Smooth muscle cell (in vitro differentiated cells): ENCODE measurements at regions not wholly inside any gene's neighbourhood (a gene's known extent, or its start where the extent isn't known, plus 50 kb on each side); places are given as distances from the start of the nearest gene placed in this dataset.

Experiments
- DNase-seq: peaks from one replicate; lab custom pipeline; 2025; ENCODE audit not compliant: unreplicated experiment; lab: John Stamatoyannopoulos, UW
- H2AFZ ChIP-seq: fragments of 200-600 bp; sonication (generic); 2 replicates; pipeline ENCODE4 v1.6.0; 2016; ENCODE audit warnings: antibody characterized with exemption, low read depth, mild to moderate bottlenecking
- H3F3A ChIP-seq: fragments of 200-600 bp; sonication (generic); 2 replicates; pipeline ENCODE4 v1.6.0; 2017; ENCODE audit warnings: antibody characterized with exemption, low read depth
- H3K27ac ChIP-seq: fragments of 200-600 bp; sonication (generic); 2 replicates; pipeline ENCODE4 v1.5.1; 2016; ENCODE audit warnings: low read depth, mild to moderate bottlenecking
- H3K27me3 ChIP-seq: fragments of 200-600 bp; sonication (generic); 2 replicates; pipeline ENCODE4 v1.6.1; 2016; ENCODE audit warnings: low read depth, mild to moderate bottlenecking
- H3K36me3 ChIP-seq: fragments of 200-600 bp; sonication (generic); 2 replicates; pipeline ENCODE4 v1.5.1; 2016; ENCODE audit warnings: low read depth
- H3K4me1 ChIP-seq: fragments of 200-600 bp; sonication (generic); 2 replicates; pipeline ENCODE4 v1.5.1; 2016; ENCODE audit warnings: low read depth
- H3K4me2 ChIP-seq: fragments of 200-600 bp; sonication (generic); 2 replicates; pipeline ENCODE4 v1.6.0; 2016; ENCODE audit warnings: mild to moderate bottlenecking
- H3K4me3 ChIP-seq: fragments of 200-600 bp; sonication (generic); 2 replicates; pipeline ENCODE4 v1.5.1; 2016; ENCODE audit warnings: mild to moderate bottlenecking
- H3K79me2 ChIP-seq: fragments of 200-600 bp; sonication (generic); 2 replicates; pipeline ENCODE4 v1.6.0; 2016; ENCODE audit warnings: low read depth, mild to moderate bottlenecking
- H3K9ac ChIP-seq: fragments of 200-600 bp; sonication (generic); 2 replicates; pipeline ENCODE4 v1.6.0; 2016; ENCODE audit warnings: low read depth
- H3K9me3 ChIP-seq: fragments of 200-600 bp; sonication (generic); replicated peaks from 2 replicates; pipeline ENCODE4 v1.5.1; 2016; ENCODE audit warnings: low read depth
- H4K20me1 ChIP-seq: fragments of 200-600 bp; sonication (generic); 2 replicates; pipeline ENCODE4 v1.6.0; 2016; ENCODE audit warnings: low read depth
- CTCF ChIP-seq: fragments of 200-600 bp; sonication (generic); IDR thresholded peaks from 2 replicates; pipeline ENCODE4 v1.5.1; 2017; ENCODE audit warnings: borderline replicate concordance, mild to moderate bottlenecking, antibody characterized with exemption; ENCODE audit not compliant: insufficient read depth, poor library complexity, severe bottlenecking
- WGBS: methylation state at CpG from one replicate; pipeline ENCODE4 v1.1.7; 2016; ENCODE audit warnings: low lambda C conversion rate; 5-methylcytosine and 5-hydroxymethylcytosine counted together

- Histone ChIP-seq H3K4me1 (peaks cover 14% of the 10 kb centered on the region), H3K9ac (peak overlapping the region; percentile 97), H3K4me3 (no peak overlapping the region), H3K27ac (peak overlapping the region; percentile 100), H3K9me3 (no peaks in the 10 kb centered on the region), H3K27me3 (no peaks in the 10 kb centered on the region), H3K79me2 (no peaks in the 10 kb centered on the region), H2AFZ (no peak overlapping the region), H4K20me1 (no peaks in the 10 kb centered on the region), H3K4me2 (peak overlapping the region; percentile 81), H3K36me3 (no peaks in the 10 kb centered on the region), H3F3A (peaks cover 37% of the 10 kb centered on the region)
- no peak for DNase-seq
- no peak for TF ChIP-seq CTCF
- 20% methylated on average over 10 of the region's 10 CpGs for WGBS
Observed at GRCh38 chr17:13346996-13347762, 254.6 kb downstream of the HS3ST3A1 start.

GRCh38 chr17:13346592-13346991 is 255.1 kb downstream of the HS3ST3A1 start:
- H3K27ac ChIP-seq, result peak overlapping the region; percentile 100
- H3K9ac ChIP-seq, result peak overlapping the region; percentile 97
- H4K20me1 ChIP-seq, result no peaks in the 10 kb centered on the region
- H3K4me2 ChIP-seq, result peak overlapping the region; percentile 81
- peaks cover 37% of the 10 kb centered on the region for H3F3A ChIP-seq
- no peak for TF ChIP-seq CTCF
- no peaks in the 10 kb centered on the region for H3K9me3 ChIP-seq
- no peak overlapping the region for H3K4me3 ChIP-seq
- no peak overlapping the region for H2AFZ ChIP-seq
- no peak for DNase-seq
- no peaks in the 10 kb centered on the region for H3K27me3 ChIP-seq
- no peaks in the 10 kb centered on the region for H3K79me2 ChIP-seq
- H3K36me3 ChIP-seq, result no peaks in the 10 kb centered on the region
- WGBS, result 45% methylated on average over 5 of the region's 5 CpGs
- peaks cover 14% of the 10 kb centered on the region for H3K4me1 ChIP-seq

GRCh38 chr17:13346081-13346533 is 255.6 kb downstream of the HS3ST3A1 start:
- no peak for TF ChIP-seq CTCF
- H3K9ac ChIP-seq, result peak overlapping the region; percentile 97
- H2AFZ ChIP-seq, result peak overlapping the region; percentile 44
- no peaks in the 10 kb centered on the region for H3K36me3 ChIP-seq
- H4K20me1 ChIP-seq, result no peaks in the 10 kb centered on the region
- 4% methylated on average over 2 of the region's 2 CpGs for WGBS
- no peak for DNase-seq
- H3K4me1 ChIP-seq, result peaks cover 14% of the 10 kb centered on the region
- peaks cover 37% of the 10 kb centered on the region for H3F3A ChIP-seq
- no peaks in the 10 kb centered on the region for H3K9me3 ChIP-seq
- peak overlapping the region; percentile 100 for H3K27ac ChIP-seq
- no peaks in the 10 kb centered on the region for H3K27me3 ChIP-seq
- H3K79me2 ChIP-seq, result no peaks in the 10 kb centered on the region
- H3K4me2 ChIP-seq, result peak overlapping the region; percentile 81
- H3K4me3 ChIP-seq, result no peak overlapping the region

GRCh38 chr17:13338421-13338820 is 263.3 kb downstream of the HS3ST3A1 start:
- no peaks in the 10 kb centered on the region for H3K36me3 ChIP-seq
- no peaks in the 10 kb centered on the region for H3F3A ChIP-seq
- H3K4me2 ChIP-seq, result peak overlapping the region; percentile 82
- peak overlapping the region; percentile 53 for H3K4me3 ChIP-seq
- no peaks in the 10 kb centered on the region for H3K9me3 ChIP-seq
- peak overlapping the region; percentile 90 for H2AFZ ChIP-seq
- H3K9ac ChIP-seq, result peak overlapping the region; percentile 2
- 89% methylated on average over 1 of the region's 1 CpG for WGBS
- H3K4me1 ChIP-seq, result peaks cover 12% of the 10 kb centered on the region
- no peaks in the 10 kb centered on the region for H3K79me2 ChIP-seq
- H3K27ac ChIP-seq, result peak overlapping the region; percentile 0
- DNase-seq, result no peak
- no peaks in the 10 kb centered on the region for H4K20me1 ChIP-seq
- no peak for TF ChIP-seq CTCF
- H3K27me3 ChIP-seq, result no peaks in the 10 kb centered on the region
